ENCODE measurements at regions not wholly inside any gene's neighbourhood (a gene's known extent, or its start where the extent isn't known, plus 50 kb on each side); places are given as distances from the start of the nearest gene placed in this dataset.

- no peaks in the 10 kb centered on the region for H4K20me1 ChIP-seq (ENCODE audit: low read length)
- CTCF ChIA-PET: no interaction called here
- ATAC-seq: no peak
Observed at GRCh38 chr2:195164930-195165329, 492.1 kb upstream of the SLC39A10 start.

GRCh38 chr2:195162918-195163317, 494.1 kb upstream of the SLC39A10 start:
- TF ChIP-seq EZH2phosphoT487 (IDR thresholded peaks at IDR 0.05; ENCODE audit: borderline replicate concordance, low read length): no peak
- no peak for TF ChIP-seq EZH2 (IDR thresholded peaks at IDR 0.05; ENCODE audit: low read length, unreplicated experiment)
- TF ChIP-seq CTCF (conservative IDR thresholded peaks at IDR 0.05; ENCODE audit: low read depth, low read length): no peak
- intact Hi-C loops (cut with micrococcal nuclease): no loop called here
- Histone ChIP-seq H3K9me3 (ENCODE audit: low read length) (no peaks in the 10 kb centered on the region), H3K27me3 (ENCODE audit: low read length) (no peaks in the 10 kb centered on the region), H3F3A (ENCODE audit: low read length, unreplicated experiment) (no peaks in the 10 kb centered on the region), H3K36me3 (ENCODE audit: low read depth, low read length) (no peaks in the 10 kb centered on the region), H3K9ac (ENCODE audit: low read length) (no peak overlapping the region), H3K79me2 (ENCODE audit: low read length) (no peaks in the 10 kb centered on the region), H3K4me3 (ENCODE audit: low read length) (no peak overlapping the region), H3K4me1 (ENCODE audit: insufficient read depth, low read length) (no peaks in the 10 kb centered on the region), H2AFZ (ENCODE audit: low read length) (no peak overlapping the region), H3K9me2 (replicated peaks; ENCODE audit: low read length) (no peaks in the 10 kb centered on the region), H3K4me2 (ENCODE audit: low read length) (no peak overlapping the region), H4K20me1 (ENCODE audit: low read length) (no peaks in the 10 kb centered on the region), H3K27ac (ENCODE audit: low read length) (no peak overlapping the region)
- no peak for ATAC-seq
- POLR2A ChIA-PET (ENCODE audit: unreplicated experiment): no interaction called here
- CTCF ChIA-PET: no interaction called here
- no peak for DNase-seq
- BruUV-seq (replicated peaks): no TSS peak

More at GRCh38 chr2:195164930-195165329, 492.1 kb upstream of the SLC39A10 start:
- BruUV-seq (replicated peaks): no TSS peak
- DNase-seq: no peak
- Histone ChIP-seq H2AFZ (ENCODE audit: low read length) (no peak overlapping the region), H3F3A (ENCODE audit: low read length, unreplicated experiment) (no peaks in the 10 kb centered on the region), H3K79me2 (ENCODE audit: low read length) (no peaks in the 10 kb centered on the region), H3K4me3 (ENCODE audit: low read length) (no peak overlapping the region), H3K36me3 (ENCODE audit: low read depth, low read length) (no peaks in the 10 kb centered on the region), H3K9ac (ENCODE audit: low read length) (no peak overlapping the region), H3K9me2 (replicated peaks; ENCODE audit: low read length) (no peaks in the 10 kb centered on the region), H3K4me1 (ENCODE audit: insufficient read depth, low read length) (no peaks in the 10 kb centered on the region), H3K4me2 (ENCODE audit: low read length) (no peak overlapping the region), H3K27ac (ENCODE audit: low read length) (no peak overlapping the region), H3K27me3 (ENCODE audit: low read length) (no peaks in the 10 kb centered on the region), H3K9me3 (ENCODE audit: low read length) (no peaks in the 10 kb centered on the region)
- POLR2A ChIA-PET (ENCODE audit: unreplicated experiment): no interaction called here
- TF ChIP-seq EZH2phosphoT487 (IDR thresholded peaks at IDR 0.05; ENCODE audit: borderline replicate concordance, low read length): no peak
- no peak for TF ChIP-seq EZH2 (IDR thresholded peaks at IDR 0.05; ENCODE audit: low read length, unreplicated experiment)
- TF ChIP-seq CTCF (conservative IDR thresholded peaks at IDR 0.05; ENCODE audit: low read depth, low read length): no peak
- intact Hi-C loops (cut with micrococcal nuclease): no loop called here

- Histone ChIP-seq H3K9ac (ENCODE audit: low read length) (no peak overlapping the region), H3K9me2 (replicated peaks; ENCODE audit: low read length) (no peaks in the 10 kb centered on the region), H4K20me1 (ENCODE audit: low read length) (no peaks in the 10 kb centered on the region), H3K36me3 (ENCODE audit: low read depth, low read length) (no peaks in the 10 kb centered on the region), H3K27ac (ENCODE audit: low read length) (no peak overlapping the region), H3K27me3 (ENCODE audit: low read length) (no peaks in the 10 kb centered on the region), H3K79me2 (ENCODE audit: low read length) (no peaks in the 10 kb centered on the region), H3F3A (ENCODE audit: low read length, unreplicated experiment) (no peaks in the 10 kb centered on the region), H3K4me1 (ENCODE audit: insufficient read depth, low read length) (no peaks in the 10 kb centered on the region), H2AFZ (ENCODE audit: low read length) (no peak overlapping the region), H3K4me2 (ENCODE audit: low read length) (no peak overlapping the region), H3K9me3 (ENCODE audit: low read length) (no peaks in the 10 kb centered on the region), H3K4me3 (ENCODE audit: low read length) (no peak overlapping the region)
- no peak for DNase-seq
- no peak for TF ChIP-seq CTCF (conservative IDR thresholded peaks at IDR 0.05; ENCODE audit: low read depth, low read length)
- no peak for TF ChIP-seq EZH2 (IDR thresholded peaks at IDR 0.05; ENCODE audit: low read length, unreplicated experiment)
- TF ChIP-seq EZH2phosphoT487 (IDR thresholded peaks at IDR 0.05; ENCODE audit: borderline replicate concordance, low read length): no peak
- ChIA-PET CTCF (no interaction called here), POLR2A (ENCODE audit: unreplicated experiment) (no interaction called here)
- intact Hi-C loops (cut with micrococcal nuclease): no loop called here
- no TSS peak for BruUV-seq (replicated peaks)
- no peak for ATAC-seq
Observed at GRCh38 chr2:195162194-195162593, 494.8 kb upstream of the SLC39A10 start.
